GM10266 (cell line): ENCODE measurements at regions not wholly inside any gene's neighbourhood (a gene's known extent, or its start where the extent isn't known, plus 50 kb on each side); places are given as distances from the start of the nearest gene placed in this dataset.

Source experiments
- DNase-seq: peaks from one replicate; pipeline ENCODE4 v3.0.0; 2012; ENCODE audit errors: extremely low spot score
- TF ChIP-seq, protein P1 (sequence below): IDR thresholded peaks from 2 replicates; pipeline ENCODE4 v1.5.1; 2012; ENCODE audit warnings: mild to moderate bottlenecking, low read depth; ENCODE audit not compliant: control insufficient read depth, insufficient read depth; ENCODE audit errors: missing control alignments

DNA sequence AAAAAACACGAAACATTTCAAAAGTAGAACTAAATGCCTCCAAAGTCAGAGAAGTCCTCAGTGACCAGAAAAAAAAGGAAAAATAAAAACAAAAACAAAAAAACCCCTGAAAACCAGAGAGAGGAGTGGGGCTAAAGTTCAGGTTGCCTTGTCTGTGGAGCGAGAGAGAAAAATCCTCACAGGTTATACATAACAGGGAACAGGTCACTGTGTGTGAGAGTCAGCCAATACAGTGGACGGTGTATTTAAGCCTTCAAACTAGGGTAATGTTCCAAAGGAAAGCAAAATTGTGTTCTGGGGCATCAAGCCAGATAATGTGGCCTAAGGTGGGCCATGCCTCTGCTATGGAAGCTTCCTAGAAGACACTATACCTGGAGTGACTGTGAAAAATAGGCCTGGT, 216.1 kb upstream of the SUCLG2 start:
- TF ChIP-seq, protein P1, sequence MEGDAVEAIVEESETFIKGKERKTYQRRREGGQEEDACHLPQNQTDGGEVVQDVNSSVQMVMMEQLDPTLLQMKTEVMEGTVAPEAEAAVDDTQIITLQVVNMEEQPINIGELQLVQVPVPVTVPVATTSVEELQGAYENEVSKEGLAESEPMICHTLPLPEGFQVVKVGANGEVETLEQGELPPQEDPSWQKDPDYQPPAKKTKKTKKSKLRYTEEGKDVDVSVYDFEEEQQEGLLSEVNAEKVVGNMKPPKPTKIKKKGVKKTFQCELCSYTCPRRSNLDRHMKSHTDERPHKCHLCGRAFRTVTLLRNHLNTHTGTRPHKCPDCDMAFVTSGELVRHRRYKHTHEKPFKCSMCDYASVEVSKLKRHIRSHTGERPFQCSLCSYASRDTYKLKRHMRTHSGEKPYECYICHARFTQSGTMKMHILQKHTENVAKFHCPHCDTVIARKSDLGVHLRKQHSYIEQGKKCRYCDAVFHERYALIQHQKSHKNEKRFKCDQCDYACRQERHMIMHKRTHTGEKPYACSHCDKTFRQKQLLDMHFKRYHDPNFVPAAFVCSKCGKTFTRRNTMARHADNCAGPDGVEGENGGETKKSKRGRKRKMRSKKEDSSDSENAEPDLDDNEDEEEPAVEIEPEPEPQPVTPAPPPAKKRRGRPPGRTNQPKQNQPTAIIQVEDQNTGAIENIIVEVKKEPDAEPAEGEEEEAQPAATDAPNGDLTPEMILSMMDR, result no peak
- no peak for DNase-seq

GRCh38 chr3:67866571-67866970, 212.2 kb upstream of the SUCLG2 start:
- DNase-seq, result no peak
- TF ChIP-seq, protein P1, result no peak

GRCh38 chr3:67864587-67865183, 210.3 kb upstream of the SUCLG2 start:
- DNase-seq, result no peak
- TF ChIP-seq, protein P1, result no peak

DNA sequence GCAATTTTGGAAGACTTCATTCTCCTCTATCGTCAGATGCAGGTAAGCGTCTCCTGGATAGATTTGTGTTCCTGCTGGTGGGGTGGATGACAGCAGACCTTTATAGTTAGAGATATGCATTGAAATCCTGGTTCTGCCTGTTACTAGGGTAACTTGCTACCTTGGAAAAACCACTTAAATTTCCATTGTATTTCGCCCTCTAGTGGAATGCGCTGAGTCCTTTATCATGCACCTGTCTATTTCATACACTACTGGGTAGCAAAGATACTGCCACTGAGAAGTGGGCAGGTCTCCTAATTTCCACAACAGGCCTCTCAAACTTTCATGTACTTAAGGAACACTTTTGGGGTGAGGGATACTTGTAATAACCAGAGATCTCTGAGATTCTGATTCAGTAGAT, 209.5 kb upstream of the SUCLG2 start:
- TF ChIP-seq, protein P1, result no peak
- peak; percentile 4 for DNase-seq

- DNase-seq, result no peak
- TF ChIP-seq, protein P1, result no peak
Observed at GRCh38 chr3:67860429-67860828, 206.0 kb upstream of the SUCLG2 start.

- TF ChIP-seq, protein P1, result no peak
- DNase-seq, result no peak
Observed at GRCh38 chr3:67858492-67858891, 204.1 kb upstream of the SUCLG2 start.

DNA sequence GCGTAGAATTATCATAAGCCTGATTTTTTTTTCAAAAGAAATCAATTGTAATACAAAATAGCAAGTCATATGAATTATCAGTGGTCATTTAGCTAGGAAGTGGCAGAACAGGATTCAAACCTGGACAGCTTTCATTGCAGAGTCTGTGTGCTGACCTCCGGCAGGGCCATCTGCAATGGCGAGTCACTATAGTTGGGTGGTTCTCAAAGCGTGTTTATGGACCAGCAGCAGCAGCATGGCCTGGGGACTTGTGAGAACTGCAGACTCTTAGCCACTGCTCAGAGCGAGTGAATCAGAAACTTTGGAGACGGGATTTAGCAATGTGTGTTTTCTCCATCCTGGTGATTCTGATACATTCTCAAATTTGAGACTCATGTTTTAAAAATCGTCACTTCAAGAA, 202.3 kb upstream of the SUCLG2 start:
- TF ChIP-seq, protein P1, result no peak

More for the DNA sequence above, 202.3 kb upstream of the SUCLG2 start:
- DNase-seq, result no peak
